ENCODE measurements at regions not wholly inside any gene's neighbourhood (a gene's known extent, or its start where the extent isn't known, plus 50 kb on each side); places are given as distances from the start of the nearest gene placed in this dataset.
"Not testable (repeated sequence)": the region's sequence is repeated elsewhere in the genome, so short reads cannot be mapped to it uniquely, and the experiment has no call there.

DNA sequence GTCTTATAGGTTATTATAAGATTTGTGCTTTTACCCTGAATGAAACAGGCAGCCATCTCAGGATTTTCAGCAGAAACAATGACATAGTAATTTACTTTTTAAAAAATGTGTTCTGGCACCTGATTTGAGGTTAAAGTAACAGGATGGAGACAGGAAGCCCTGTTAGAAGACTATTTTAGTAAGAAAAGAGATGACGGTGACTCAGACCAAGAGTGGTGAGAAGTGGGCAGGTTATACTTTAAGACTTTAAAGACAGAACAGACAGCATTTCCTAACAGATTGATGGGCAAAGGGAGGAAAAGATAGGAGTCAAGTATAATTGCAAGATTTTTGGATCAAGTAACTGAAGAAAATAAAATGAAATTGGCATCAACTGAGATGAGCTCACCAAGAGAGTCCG is 436.8 kb upstream of the NR5A2 start:
- DNase-seq, result no peak

DNA sequence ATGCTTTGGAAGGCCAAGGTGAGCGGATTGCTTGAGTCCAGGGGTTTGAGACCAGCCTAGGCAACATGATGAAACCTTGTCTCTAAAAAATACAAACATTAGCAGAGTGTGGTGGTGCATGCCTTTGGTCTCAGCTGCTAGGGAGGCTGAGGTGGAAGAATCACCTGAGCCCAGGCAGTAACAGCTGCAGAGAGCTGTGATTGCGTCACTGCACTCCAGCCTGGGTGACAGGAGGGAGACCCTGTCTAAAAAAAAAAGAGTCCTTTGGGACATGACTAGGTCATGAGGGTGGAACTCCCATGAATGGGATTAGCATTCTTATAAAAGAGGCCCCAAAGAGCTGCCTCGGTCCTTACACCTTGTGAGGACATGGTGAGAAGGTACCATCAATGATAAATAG is 436.0 kb upstream of the NR5A2 start:
- DNase-seq, result no peak

DNA sequence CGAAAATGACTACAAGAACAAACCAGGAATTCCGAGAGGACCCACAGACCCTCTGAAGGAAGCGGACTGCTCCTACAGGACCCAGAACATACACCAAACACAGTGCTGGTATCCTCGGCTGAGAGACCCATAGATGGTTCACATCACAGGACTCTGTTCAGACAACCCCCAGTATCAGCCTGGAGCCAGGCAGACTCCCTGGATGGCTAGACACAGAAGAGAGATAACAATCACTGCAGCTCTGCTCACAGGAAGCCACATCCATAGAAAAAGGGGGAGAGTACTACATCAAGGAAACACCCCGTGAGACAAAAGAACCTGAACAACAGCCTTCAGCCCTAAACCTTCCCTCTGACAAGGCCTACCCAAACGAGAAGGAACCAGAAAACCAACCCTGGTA is 434.0 kb upstream of the NR5A2 start:
- DNase-seq, result no peak

DNA sequence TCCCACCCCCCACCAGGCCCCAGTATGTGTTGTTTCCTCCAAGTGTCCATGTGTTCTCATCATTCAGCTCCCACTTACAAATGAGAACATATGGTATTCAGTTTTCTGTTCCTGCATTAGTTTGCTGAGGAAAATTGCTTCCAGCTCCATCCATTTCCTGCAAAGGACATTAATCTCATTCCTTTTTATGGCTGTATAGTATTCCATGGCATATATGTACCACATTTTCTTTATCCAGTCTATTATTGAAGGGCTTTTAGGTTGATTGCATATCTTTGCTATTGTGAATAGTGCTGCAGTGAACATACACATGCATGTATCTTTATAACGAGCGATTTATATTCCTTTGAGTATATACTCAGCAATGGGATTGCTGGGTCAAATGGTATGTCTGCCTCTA is 431.1 kb upstream of the NR5A2 start:
- not testable (repeated sequence) for DNase-seq

DNA sequence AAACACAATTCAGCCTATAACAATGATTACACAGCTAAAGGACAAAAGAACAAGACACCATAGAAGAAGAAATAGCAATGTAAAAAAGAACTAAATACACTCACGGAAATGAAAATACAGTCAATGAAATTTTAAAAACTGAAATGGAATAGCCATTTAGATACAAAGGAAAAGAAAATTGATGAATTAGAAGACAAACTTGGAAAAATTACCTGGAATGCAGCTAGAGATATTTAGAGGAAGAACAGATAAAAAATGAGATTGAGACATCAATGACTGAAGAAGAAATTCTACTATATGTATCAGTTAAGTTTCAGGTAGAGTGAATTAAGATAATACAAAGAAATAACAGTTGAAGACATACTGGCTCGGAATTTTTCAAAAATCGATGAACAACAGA is 430.4 kb upstream of the NR5A2 start:
- DNase-seq, result no peak

DNA sequence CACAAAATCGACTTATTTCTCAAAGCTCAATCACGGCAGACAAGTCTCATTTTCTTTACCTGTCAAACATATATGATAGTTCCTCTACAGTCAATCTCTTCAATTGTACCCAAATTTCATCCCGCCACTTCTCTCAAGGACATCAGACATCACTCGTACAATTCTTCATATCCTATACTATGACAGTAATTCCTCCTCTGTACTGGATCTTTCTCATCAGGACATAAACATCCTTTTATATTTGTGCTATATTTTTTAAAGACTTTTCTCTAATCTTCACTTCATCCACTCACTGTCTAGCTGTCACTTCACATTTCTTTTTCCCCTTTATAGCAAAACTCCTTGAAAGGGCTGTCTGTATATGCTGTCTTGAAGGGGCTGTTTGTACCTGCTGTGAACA is 419.1 kb upstream of the NR5A2 start:
- no peak for DNase-seq

DNA sequence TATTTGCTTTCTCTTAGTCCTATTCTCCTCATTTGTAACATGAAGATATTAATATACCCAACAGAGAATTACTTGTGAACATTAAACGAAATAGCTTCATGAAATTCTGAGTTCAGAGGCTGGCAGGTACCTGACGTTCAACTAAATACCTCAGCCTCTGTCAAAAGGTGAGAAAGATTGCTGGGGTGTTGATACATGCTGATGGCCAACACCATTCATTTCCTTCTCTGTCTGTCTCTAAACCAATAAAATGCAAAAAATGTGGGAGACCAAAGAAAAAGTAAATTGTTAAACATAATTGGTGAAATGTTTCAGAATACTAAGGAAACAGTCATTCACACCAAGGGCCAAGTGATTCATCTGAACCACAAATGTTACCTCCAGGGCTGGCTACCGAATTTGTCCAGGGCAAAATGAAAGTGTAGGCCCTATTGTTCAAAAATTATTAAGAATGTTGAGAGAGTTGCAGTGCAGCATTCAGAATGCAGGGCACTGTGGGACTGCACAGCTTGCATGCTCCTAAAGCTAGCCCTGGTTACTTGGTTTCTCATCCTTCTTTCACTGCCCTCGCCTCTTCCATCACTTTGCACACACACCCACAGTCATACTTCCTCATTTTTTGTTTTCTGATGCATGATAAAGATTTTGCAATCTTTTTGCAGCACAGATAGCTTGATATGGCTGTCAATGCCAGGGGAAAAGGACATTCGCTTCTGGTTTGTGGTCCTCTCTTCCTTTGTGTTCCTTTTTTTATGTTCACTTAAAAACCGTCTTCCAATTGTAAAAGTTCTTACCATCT is 414.3 kb upstream of the NR5A2 start:
- DNase-seq, result no peak

DNA sequence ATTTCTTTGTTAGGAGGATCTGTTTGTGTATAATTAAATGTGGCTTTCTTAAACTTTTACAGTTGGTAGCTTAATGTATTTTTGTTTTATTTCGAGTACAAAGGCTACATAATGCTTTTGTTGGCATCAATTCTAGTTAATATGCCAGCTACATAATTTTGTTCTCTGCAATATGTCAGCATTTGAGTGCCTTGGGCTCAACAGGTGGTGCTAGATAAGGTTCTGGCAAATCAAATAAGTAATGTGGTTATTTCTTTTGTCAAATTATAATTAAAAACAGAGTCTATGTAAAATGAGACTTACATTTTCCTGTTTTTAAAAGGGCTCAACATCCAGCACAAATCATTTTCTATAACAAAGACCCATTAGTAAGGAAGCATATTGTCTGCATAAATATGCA is 410.6 kb upstream of the NR5A2 start:
- no peak for DNase-seq

DNA sequence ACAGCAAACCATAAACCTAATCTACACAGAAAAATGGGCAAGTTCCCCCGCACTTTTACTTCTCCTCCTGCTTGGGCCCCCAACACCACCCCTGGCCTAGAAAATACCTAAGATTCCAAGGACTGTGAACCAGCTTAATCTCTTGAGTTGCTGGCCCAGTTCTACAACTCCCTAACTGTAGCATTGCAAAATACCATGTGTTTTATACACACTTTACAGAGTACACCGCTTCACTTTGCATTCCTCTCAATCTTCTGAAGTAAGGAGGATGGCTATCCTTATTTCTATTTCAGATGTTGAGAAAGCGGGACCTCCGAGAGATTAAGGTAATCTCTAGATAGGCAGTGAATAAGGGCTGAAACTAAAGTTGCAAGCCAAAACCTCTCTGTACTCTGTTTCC is 408.3 kb upstream of the NR5A2 start:
- DNase-seq, result no peak

DNA sequence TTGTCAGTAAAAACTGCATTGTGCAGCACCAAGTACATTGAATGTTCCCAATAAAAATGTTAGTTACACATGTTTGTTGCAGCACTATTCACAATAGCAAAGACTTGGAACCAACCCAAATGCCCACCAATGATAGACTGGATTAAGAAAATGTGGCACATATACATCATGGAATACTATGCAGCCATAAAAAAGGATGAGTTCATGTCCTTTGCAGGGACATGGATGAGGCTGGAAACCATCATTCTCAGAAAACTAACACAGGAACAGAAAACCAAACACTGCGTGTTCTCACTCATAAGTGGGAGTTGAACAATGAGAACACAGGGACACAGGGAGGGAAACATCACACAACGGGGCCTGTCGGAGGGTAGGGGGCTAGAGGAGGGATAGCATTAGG is 401.3 kb upstream of the NR5A2 start:
- not testable (repeated sequence) for DNase-seq

DNA sequence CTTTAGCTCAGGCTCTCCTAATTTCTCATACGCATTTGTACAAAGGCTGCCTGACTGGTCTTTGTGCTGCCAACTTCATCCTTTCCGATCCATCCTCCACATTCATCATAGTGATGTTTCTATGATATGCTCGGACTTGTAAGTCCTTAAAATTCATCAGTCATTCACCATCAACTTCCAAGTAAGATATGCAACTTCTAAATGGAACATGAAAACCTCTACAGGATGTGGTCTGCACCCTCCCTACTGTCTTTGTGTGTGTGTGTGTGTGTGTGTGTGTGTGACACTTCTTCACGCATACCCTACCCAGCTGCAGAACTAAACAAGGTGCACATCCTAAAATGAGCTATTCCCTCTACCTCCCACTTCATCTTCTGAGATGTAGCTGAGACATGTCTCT is 397.9 kb upstream of the NR5A2 start:
- no peak for DNase-seq

DNA sequence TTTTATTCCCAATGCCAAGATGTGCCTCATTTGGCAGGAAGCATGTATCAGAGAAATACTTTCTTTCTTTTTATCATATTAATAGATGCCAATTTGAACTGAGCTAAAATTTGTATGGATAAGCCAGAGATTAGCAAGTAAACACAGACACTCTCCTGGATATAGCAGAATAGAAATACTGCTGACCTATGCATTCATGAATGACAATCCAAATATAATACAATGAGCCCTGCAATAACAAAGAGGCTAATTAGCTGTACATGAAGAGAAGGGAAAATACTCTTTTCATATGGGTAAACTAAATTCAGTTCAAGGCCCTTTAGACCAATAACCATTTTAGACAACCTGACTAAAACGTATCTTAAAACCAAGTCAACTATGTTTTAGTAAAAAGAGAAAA is 388.1 kb upstream of the NR5A2 start:
- no peak for DNase-seq

DNA sequence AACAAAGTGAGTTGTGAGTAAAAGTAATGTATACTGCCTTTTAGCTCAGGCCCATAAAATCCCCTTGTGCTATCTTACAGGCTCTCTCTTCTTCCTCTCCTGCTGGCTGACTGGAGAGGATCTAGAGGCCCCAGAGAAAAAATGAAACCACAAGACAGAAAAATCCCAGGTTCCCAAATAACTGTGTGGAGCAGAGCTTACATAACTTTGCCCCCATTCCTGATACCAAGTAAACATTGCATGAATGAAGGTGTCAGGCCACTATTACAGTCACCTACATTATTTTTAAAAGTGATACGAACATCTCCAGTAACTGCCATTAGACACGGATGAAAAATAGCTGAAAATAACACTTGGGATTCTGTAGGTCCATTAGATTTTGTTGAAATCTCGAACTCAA is 386.0 kb upstream of the NR5A2 start:
- DNase-seq, result no peak

DNA sequence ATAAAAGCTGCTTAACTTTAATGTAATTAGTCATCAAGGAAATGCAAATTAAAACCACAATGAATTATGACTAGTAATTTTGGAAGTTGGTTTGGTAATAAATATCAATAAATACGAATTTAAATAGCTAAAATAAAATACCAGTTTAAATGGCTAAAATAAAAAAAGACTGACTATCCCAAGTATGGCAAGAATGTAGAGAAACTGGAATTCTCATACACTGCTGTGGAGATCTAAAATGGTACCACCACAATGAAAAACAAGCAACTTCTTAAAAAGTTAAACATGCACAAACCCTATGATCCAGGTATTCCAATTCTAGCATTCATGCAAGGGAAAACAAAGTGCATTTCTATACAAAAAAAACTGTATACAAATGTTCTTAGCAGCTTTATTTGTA is 382.6 kb upstream of the NR5A2 start:
- DNase-seq, result no peak

DNA sequence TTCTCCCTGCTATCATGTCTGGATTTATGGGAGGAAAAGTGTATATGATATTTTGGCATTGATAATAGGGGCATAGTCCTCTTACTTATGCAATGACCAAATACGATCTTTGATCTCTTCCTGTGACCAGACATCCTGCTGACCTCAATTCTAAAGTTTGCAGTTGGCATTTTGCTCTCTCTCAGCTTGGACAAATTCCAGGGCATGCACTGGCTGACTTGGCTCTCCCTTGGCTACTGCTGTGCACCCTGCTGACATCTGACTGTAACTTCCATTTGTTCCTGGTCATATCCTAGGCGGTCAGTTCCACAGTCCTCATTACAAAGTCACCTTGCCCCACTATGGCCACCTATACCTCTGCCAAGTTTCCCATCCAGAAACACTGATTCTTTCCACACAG is 380.7 kb upstream of the NR5A2 start:
- no peak for DNase-seq

DNA sequence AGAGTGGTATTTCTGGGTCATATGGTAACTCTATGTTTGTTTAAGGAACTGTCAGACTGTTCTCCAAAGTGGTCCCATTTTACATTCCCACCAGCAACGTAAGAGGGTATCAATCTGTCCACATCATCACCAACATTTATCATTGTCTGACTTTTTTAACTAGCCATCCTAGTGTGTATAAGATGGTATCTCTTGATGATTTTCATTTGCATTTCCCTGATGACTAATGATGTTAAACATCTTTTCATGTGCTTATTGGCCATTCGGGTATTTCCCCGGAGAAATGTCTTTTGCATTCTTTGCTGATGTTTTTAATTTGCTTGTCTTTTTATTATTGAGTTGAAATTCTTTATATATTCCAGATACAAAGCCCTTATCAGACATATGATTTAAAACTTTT is 370.1 kb upstream of the NR5A2 start:
- no peak for DNase-seq

DNA sequence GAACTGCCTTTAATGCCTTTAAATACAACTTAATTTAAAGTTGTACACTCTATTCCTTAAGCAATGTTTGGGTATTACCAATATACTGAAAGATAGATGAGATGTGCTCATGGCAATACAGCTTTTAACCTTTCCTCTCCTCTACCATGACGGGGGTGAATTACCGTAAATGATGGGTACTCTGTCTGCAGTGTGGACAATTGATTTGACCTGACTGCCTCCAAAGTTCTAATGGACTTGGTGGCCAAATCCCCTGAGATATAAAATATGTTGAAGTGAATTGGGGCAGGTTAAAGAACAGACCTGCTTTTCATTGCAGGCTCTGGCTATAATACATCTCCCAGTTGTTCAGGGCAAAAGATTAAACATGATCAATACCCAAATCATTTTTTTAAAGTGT is 367.4 kb upstream of the NR5A2 start:
- no peak for DNase-seq

DNA sequence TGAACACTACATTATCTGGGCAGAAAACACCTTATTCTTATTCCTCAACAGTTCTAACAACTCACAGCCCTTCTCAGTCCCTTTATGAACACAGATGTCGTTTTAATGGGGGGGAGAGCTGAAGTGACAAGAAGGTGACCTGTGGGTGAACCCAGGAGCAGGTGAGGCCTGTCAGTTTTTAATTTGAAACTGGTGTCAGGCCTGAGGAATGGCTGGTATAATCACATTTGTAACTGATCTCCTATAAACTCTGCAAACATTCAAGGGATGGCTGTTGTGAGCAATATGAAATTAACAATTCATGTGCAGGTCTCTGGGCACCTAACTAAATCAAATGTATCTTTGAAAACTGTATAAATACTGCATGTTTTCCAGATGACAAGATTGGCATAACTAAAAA is 362.1 kb upstream of the NR5A2 start:
- no peak for DNase-seq

DNA sequence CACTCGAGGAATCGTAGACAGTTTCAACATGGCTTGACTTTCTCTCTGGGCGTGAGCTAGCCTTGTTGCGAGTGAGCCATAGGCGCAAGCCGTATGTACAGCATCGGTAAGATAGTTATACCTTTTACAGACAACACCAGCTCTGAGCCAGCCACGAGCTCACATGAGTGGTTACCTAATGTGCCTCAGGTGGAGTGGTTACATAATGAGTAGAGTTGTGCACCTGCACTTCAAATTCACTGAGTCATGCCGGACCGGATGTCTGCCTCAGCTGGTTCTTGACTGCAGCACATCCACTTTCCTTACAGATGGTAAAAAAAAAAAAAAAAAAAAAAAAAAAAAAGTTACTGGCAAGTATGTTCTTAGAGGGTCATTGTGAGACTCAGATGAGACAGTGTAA is 360.4 kb upstream of the NR5A2 start:
- DNase-seq, result no peak

DNA sequence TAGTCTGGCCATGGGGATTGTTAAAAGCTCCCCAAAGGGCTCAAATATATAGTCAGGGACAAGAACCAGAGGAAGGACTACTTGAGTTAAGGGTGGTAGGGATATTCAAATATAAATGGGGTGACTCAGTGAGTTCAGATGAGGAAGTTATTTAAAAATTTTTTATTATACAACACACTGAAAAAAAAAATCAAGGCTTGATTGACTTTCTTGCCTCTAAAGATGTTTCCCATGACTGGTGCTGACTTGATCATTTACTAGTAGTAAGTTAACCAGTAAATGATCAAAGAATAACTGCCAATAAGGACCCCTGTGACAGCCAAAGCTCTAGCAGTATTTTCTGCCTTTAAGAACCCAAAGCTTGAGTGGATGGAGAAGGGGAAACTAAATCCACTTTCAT is 357.6 kb upstream of the NR5A2 start:
- DNase-seq, result no peak

DNA sequence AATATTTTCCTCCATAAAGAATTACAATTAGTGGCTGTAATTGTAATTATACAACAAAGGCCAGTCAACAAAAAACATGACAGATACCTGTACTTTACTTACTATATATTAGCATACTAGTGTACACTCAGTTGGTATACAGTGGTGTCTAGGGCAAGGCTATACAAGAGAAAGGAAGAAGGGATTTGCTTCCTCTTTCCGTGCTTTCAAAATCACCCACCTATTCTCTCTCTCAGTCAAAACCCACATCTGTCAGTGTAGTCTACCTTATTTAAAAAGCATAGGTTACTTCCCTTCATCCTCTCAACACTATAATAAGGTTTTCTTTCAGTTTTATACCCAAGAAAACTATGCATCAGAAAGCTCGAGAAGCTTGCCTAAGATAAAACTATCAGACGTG is 355.8 kb upstream of the NR5A2 start:
- no peak for DNase-seq

DNA sequence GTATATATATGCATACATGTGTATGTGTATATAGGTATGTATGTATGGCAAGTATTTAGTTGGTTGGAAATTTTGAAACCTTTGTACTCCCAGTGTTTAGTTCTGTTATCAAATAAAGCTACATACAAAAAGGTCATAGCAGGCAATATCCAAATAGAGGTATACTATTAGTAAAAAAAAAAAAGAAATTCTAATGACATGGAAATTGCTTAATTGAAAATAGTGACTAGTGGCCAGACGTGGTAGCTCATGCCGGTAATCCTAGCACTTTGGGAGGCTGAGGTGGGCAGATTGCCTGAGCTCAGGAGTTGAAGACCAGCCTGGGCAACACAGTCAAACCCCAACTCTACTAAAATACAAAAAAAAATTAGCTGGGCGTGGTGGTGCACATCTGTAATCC is 351.6 kb upstream of the NR5A2 start:
- no peak for DNase-seq

DNA sequence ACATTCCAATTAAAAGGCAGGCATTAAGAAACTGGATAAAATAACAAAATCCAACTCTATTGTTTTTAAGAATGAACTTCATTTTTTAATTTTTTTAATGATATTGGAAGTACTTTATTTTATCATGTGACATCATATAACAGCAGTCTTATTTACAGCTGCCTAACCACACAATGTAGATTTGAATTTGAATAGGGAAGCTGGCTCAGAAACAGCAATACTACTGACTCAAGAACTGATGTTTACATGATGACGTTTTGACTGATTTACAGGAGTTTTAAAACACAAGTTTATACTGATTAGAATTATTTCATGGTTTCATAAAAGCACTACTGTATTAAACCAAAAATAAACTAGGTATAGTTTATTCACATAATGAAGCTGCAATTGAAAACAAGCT is 348.7 kb upstream of the NR5A2 start:
- DNase-seq, result no peak

DNA sequence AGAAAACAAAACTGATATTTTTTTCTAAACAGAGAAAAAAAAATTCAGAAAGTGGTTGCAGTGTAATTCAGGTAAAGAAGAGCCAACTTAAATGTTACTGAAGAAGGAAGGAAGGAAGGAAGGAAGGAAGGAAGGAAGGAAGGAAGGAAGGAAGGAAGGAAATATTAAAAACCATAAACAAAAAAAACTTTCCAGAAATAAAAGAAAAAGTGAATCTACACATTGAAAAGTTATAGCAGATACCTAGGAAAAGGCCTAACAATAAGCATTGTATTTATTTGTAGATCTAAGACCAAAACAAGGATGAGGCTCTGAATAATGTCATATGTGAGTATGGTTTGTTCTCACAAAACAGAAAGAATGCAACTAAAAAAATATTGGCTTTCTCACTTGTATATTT is 345.4 kb upstream of the NR5A2 start:
- no peak for DNase-seq

Data from nucleus accumbens (tissue), 56 donors.